ENCODE measurements at regions not wholly inside any gene's neighbourhood (a gene's known extent, or its start where the extent isn't known, plus 50 kb on each side); places are given as distances from the start of the nearest gene placed in this dataset.

GRCh38 chr6:19424853-19425252, 412.3 kb upstream of the ID4 start:
- no peak for TF ChIP-seq JUN (IDR thresholded peaks at IDR 0.05; ENCODE audit: borderline replicate concordance, insufficient read depth, insufficient read length, low read depth)
- TF ChIP-seq CTCF (IDR thresholded peaks at IDR 0.05; ENCODE audit: extremely low read depth in 1 of 2, insufficient read depth in 1 of 2, low read depth in 1 of 2, low read length in 2 of 2): no peak
- TF ChIP-seq POLR2A (IDR thresholded peaks at IDR 0.05; ENCODE audit: low read depth, low read length): no peak
- TF ChIP-seq EZH2 (IDR thresholded peaks at IDR 0.05; ENCODE audit: borderline replicate concordance, low read depth, low read length, severe bottlenecking): no peak
- TF ChIP-seq POLR2AphosphoS5 (IDR thresholded peaks at IDR 0.05; ENCODE audit: insufficient read depth, low read depth, low read length): no peak

All from endothelial cell of umbilical vein (primary cell).